ENCODE measurements at regions not wholly inside any gene's neighbourhood (a gene's known extent, or its start where the extent isn't known, plus 50 kb on each side); places are given as distances from the start of the nearest gene placed in this dataset.
"Not testable (repeated sequence)": the region's sequence is repeated elsewhere in the genome, so short reads cannot be mapped to it uniquely, and the experiment has no call there.

DNA sequence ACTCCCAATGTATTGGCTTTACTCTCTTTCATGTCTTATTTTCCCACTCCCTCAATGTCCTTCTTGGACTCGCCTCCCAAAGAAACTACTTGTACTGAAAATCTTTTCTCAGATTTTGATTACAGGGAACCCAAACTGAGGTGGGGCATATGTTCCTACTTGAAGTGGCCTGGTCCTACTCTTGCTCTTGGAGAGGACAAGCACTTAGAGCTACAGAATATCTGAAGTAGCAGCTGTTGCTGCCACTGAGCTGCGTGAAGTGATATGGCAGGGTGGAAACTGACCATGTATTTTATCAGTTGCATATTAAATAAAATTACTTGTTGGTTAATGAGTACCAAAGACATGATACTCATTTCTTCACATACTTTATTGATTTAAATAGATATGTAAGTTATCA is 129.5 kb downstream of the TSEN15 start:
- DNase-seq (ENCODE audit: low read depth in 2 of 3, low spot score in 1 of 3): no peak

DNA sequence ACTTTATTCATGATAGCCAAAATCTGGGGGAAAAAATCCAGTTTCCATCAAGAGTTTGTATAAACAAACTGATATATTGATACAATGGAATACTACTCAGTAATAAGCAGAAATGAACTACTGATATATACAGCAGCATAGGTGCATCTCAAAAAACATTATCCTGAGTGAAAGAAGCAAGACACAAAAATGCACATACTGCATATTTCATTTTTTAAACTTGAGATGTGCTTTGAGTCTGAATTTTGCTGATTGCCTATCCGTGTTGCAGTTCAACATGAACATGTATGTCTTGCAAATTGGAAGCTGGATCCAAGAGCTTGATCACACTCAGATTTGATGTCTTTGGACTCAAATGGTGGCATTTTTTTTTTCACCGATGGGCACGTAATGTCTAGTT is 132.4 kb downstream of the TSEN15 start:
- no peak for DNase-seq (ENCODE audit: low read depth in 2 of 3, low spot score in 1 of 3)

DNA sequence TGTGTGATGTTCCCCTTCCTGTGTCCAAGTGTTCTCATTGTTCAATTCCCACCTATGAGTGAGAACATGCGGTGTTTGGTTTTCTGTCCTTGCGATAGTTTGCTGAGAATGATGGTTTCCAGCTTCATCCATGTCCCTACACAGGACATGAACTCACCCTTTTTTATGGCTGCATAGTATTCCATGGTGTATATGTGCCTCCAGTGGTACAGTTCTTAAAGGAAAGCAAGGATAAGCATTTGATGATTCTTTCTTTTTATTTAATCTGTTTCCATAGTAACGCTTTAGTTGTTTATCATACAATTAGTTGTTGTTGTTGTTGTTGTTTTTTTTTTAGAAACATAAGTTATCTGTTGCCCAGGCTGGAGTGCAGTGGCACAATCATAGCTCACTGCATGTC is 133.1 kb downstream of the TSEN15 start:
- DNase-seq (ENCODE audit: low read depth in 2 of 3, low spot score in 1 of 3): not testable (repeated sequence)

DNA sequence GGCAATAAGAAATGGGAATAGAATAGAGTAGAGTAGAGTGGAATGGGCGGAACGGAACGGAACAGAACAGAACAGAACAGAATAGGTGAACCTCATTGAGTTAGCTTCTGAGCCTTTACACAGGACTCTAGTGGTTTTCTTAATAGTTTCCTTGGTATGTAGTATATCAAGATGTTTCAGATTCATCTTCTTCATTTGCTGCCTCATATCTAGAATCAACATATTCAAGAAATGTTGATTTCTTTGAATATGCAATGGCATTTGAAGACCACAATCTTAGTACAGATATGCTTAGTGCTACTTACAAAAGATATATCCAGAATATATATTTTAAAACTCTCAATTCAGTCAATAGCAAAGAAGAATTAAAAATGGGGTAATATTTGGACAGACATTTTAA is 133.8 kb downstream of the TSEN15 start:
- DNase-seq (ENCODE audit: low read depth in 2 of 3, low spot score in 1 of 3): no peak

DNA sequence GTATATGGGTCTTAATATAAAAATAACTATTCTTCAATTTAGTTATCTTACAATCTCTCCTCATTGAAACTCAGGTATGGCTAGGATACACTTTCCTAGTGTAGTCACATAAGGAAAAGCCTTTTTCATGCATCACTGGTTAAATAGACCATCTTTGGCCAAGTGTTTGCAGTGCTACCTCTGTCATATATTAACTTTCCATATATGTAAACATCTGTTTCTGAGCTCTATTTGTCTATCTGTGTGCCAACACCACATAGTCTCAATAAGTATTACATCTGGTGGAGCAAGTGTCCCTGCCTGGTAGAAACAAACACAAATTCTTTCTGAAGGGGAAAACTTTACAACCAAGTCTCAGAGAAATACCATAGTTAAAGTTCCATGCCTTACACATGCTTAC is 134.6 kb downstream of the TSEN15 start:
- DNase-seq (ENCODE audit: low read depth in 2 of 3, low spot score in 1 of 3): no peak

DNA sequence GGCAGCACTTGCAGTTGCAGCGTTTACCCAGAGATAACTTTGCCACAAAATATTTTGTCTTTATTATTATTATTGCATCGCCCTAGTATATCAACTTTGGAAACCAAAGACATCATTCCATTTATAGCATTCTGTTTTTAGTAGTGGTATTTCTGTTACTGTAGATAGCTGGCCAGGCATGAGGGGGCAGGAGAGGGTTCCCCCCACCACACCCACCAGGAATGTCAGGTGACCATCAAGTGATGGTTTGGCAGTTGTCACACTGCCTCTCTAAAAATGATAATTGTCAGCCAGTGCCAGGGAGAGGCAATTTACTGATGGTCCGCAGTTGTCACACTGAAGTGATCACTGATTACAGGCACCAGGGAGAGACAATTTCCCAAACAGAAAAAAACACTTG is 135.6 kb downstream of the TSEN15 start:
- no peak for DNase-seq (ENCODE audit: low read depth in 2 of 3, low spot score in 1 of 3)

DNA sequence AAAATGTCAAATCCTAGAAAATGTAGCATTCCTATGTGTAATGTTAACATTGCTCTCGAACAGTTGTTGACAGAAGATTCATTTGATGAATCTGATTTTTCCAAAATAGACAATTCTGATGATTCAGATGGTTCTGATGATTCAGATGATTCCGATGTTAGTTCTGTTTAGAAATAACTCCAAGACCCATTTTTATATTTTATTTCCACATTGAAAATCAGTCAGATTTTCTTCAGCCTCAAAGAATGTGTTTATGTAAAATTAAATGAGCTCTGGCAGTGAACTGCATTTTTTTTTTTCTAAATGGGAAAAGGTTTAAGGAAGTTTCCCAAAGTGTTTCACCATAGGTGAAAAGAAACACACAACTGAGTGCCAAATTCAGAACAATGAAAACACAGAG is 136.5 kb downstream of the TSEN15 start:
- DNase-seq (ENCODE audit: low read depth in 2 of 3, low spot score in 1 of 3): no peak

DNA sequence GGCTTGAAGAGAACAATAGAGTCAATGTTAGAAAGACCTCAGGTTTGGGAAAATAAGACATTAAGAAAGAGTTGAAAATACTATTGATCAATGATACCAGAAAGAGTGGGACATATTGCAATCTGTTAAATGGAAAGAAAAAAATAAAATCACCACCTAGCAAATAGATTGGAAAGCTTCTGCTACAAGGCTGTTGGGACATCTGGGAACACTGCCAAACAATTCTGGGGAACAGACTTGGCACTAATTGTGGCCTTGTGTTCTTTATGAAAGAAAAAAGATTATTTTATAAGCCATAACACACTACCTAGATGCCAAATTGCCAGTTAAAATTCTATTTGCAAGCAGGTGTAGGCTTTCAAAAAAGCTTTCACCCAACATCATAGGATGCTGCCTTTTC is 137.8 kb downstream of the TSEN15 start:
- DNase-seq (ENCODE audit: low read depth in 2 of 3, low spot score in 1 of 3): no peak

DNA sequence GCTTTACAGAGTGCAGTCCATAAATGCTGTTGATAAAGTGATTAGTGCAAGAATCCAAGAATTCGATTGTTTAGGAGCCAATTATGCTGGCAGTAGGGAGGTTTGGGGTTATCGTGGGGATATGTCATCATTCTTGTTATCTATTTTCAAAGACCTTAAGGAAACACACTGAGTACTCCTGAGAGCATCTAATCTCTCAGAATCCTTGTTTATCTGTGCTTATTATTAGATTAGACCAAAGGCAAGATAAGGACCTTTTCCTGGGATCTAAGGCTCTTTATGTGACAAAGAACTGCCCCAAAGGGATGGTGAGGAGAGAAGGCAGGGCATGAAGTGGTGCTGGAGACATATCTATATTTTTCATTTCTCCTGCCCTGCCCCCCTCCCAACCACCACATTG is 139.1 kb downstream of the TSEN15 start:
- DNase-seq (ENCODE audit: low read depth in 2 of 3, low spot score in 1 of 3): no peak

DNA sequence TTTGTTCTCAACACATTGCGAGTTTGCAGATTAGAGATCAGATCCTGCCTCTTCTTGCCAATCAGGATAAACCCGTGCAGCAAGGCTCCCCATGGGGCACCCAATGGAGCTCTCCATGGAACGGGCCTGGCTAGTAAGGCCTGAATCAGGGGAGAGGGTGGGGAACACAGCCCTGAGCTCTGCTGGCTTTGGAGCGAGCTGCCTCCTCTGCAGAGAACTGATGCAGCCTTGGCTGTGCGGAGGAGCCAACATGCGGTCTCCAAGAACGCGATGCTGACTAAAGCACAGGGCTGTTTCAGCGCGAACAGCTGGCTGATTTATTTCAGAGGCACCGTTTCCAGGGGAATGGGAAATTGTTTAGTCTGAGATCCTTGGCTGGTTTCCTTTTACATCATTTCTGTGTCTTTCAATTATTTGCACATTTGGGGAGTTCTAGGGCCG is 139.7 kb downstream of the TSEN15 start:
- no peak for DNase-seq (ENCODE audit: low read depth in 2 of 3, low spot score in 1 of 3)

DNA sequence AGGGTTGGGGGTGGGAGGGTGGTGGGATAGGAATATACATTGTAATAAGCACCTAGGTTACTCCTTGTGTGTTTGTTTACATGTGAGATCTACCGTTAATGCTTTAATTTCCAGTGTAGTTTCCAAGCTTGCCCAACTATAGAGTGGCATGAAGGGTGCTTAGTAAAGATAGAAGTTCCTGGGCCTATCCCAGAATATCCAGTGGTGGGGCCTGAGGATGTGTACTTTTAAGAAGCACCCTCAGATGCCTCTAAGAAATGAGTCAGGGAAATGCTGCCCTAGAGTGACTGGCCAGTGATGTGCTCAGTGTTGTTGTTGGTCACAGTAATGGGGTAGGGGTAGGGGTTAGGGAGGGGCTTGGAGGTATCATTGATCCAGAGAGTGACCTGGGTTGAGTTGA is 141.3 kb downstream of the TSEN15 start:
- DNase-seq (ENCODE audit: low read depth in 2 of 3, low spot score in 1 of 3): no peak

DNA sequence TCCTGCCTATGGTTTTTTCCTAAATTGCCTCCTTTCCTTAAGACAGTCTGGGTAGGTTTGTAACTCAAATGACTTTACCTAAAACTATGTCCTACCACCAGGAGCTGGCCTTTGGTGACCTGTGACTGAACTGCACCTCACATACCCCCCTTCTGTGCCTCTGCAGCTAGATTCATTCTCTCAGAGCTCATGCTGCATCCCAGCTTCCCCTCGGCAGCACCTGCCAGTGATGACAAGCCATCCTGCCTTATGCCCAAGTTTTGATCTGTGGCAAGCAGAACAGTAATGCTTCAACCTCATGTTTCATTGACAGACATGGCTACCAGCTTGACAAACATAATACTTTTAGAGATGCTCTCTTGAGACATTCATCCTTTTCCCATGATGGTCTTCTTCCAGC is 141.9 kb downstream of the TSEN15 start:
- no peak for DNase-seq (ENCODE audit: low read depth in 2 of 3, low spot score in 1 of 3)

DNA sequence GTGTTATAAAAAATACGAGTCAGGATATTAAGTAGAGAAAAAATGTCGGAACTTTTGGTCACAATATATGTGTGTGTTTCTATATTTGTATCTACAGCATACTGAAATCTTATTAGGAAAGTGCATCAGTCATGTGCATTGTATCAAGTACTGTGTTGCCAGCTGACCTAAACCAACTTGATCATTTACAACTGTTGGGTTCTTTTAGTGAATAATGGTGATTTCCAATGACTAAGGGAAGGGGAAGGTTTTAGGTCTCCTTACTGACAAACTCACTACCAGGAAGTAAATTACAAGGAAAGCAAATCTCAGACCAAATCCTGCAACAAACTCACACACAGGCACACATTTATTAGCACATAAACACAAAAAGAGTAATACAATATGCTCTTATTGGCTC is 142.7 kb downstream of the TSEN15 start:
- no peak for DNase-seq (ENCODE audit: low read depth in 2 of 3, low spot score in 1 of 3)

DNA sequence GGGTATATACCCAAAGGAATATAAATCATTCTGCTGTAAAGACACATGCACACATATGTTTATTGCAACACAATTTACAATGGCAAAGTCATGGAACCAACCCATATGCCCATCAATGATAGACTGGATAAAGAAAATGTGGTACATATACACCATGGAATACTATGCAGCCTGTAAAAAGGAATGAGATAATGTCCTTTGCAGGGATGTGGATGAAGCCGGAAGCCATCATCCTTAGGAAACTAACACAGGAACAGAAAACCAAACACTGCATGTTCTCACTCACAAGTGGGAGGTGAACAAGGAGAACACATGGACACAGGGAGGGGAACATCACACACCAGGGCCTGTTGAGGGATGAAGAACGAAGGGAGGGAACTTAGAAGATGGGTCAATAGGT is 144.2 kb downstream of the TSEN15 start:
- not testable (repeated sequence) for DNase-seq (ENCODE audit: low read depth in 2 of 3, low spot score in 1 of 3)

DNA sequence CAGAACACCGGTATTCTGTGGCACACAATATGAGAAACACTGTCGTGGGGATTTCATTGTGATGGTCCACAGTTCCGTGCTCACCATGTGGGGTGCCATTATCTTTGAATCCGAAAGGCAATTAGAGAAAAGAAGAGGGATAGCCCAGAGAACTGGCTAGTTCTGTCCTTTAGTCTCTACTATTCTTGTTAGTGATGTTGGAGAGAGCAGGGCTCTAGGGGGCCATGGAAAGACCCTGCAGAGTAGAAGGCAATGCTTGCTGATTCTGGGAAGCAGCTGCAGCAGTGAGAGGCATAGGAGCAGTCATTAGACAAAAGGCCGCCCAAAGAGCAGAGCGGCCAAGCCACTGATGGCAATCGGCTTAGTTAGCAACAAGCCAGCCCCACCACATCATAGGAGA is 146.3 kb downstream of the TSEN15 start:
- DNase-seq (ENCODE audit: low read depth in 2 of 3, low spot score in 1 of 3): no peak

DNA sequence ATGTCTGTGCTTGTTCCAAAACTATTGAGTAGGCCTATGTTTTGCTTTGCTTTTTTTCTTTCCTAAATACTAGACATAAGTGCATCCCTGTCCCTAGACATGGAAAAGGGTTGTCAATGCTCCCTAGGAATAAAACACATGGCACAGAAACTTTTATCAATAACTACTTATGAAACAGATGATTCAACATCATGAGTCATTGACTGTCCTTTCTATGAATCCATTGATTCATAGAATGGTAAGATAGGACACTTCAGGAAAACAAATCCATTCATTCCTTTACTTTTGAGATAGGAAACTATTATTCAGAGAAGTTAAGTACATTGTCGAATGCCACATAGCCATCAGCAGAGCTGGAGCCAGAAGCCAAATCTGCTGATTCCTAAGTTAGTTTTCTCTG is 147.5 kb downstream of the TSEN15 start:
- no peak for DNase-seq (ENCODE audit: low read depth in 2 of 3, low spot score in 1 of 3)

DNA sequence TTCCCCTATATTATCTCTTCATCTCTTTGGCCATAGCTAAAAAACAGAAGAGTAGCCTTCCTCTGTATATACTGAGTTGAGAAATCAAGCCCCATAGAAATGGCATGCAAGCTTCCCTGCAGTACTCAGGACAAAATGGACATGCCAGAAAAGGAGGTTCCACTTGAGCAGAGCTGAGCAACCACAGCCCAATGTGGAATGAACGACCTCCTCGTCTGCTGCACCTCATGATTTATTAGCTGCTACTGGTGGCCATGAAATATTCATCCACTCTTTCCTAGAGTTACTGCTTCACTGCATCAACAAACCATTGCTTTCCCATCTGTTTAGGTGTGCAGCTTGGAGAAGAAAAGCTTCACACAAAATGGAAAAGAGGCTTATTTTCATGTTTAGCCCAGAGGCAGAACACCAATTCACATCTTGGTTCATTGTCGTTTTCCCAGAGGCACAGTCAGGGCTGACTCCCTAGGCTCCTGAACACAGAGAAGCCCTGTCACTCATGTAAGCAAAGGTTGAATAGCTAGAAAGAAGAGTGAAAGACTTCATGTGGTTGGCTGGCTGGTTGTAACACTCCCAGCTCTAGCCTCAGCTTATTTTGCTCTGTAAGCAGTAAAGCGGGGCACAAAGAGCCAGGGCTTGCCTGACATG is 148.0 kb downstream of the TSEN15 start:
- DNase-seq (ENCODE audit: low read depth in 2 of 3, low spot score in 1 of 3): no peak

DNA sequence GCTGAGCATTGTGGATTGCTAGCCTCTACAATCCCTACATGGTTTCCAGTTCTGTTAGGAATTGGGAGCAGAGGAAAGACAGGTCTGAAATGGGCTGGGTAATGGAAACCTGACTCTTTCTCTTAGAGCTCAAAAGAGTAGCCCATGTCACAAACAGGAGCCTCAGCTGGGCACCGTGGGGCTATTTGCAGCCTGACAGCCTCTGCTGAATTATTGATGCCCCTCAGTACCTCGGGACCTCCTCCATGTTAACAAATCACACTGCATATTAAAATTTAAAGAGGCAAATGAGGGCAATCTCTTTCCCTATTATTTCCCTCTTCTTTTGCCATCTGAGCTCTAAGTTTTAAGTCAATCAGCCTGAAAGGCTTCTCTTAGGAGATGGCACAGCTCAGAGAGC is 157.1 kb downstream of the TSEN15 start:
- DNase-seq (ENCODE audit: low read depth in 2 of 3, low spot score in 1 of 3): no peak

DNA sequence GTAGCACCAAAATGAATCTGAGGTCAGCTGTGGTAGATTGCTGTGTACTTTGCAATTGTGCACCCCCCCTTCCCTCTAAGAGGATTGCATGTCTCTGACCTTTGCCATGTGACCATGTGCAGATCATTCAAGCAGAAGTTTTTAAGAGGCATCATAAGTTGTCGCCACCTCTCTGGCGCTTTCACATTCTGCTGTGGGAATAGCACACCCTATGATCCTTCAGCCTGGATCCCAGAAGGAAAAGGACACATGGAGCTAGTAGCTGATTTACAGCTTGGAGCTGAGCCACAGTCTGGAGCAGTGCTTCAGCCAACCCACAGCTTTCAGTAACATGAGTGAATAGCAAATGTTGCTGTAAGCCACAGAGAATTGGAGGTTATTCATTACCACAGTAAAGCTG is 158.5 kb downstream of the TSEN15 start:
- no peak for DNase-seq (ENCODE audit: low read depth in 2 of 3, low spot score in 1 of 3)

DNA sequence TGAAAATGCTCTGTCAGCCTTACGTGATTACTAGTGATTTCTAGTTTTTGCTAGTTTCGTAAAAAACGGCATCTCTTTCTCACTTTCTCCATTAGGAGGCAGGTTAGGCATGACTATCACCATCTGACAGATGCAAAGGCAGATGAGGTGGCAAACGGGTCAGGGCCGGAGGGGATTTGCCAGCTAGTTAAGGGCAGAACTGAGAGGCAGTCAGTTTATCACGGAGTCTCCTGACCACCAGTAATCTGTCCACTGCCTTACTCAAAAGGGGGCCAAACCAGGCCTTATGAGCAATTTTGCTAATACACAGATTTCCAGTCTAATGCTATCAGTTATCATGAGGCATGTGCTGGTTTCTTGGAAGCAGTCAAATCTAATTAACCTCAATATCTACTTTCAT is 159.3 kb downstream of the TSEN15 start:
- DNase-seq (ENCODE audit: low read depth in 2 of 3, low spot score in 1 of 3): no peak

DNA sequence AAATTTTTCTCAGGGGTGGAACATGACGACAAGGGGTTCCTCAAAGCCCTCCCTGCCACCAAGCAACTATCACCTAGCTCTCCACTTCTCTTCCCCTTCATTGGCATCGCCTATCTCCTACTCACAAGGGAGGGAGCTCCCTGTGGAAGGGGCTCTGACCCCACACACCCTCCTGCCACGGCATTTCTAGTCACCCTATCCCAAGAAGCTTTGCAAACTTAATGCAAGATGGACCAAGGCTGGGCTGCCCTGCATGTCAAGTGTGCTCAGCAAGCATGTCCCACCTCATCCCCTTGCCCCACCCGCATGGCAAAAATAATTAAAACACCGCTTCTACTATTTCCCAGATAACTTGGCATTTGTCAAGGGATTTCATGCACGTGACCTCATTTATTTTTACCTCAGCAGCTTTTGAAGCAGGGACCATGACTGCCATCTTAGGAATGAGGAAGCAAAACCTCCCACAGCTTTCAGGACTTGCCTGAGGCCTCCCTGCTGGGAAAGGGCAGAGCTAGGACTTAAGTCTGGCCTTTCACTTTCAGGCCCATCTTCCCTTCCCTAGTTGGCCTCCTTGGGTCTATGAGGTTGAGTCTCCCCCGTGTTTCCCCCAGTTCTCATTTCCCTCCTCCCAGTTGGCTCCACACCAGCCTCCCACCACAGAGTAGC is 161.3 kb downstream of the TSEN15 start:
- no peak for DNase-seq (ENCODE audit: low read depth in 2 of 3, low spot score in 1 of 3)

DNA sequence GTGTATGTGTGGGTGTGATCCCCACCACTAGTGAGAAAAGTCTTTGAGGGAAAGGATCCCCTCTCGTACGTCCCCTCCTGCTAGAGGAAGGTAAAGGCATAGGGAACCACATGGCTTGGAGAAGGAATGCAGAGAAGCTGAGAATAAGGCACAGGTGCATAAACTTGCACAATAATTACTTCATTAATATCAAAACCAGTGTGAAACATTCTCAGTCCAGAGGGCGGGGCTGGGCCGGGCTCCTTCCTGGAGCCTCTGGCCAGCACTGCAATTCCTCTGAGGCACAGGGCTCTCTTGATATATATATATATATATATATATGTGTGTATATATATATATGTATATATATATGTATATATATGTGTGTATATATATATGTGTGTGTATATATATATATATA is 162.6 kb downstream of the TSEN15 start:
- no peak for DNase-seq (ENCODE audit: low read depth in 2 of 3, low spot score in 1 of 3)

DNA sequence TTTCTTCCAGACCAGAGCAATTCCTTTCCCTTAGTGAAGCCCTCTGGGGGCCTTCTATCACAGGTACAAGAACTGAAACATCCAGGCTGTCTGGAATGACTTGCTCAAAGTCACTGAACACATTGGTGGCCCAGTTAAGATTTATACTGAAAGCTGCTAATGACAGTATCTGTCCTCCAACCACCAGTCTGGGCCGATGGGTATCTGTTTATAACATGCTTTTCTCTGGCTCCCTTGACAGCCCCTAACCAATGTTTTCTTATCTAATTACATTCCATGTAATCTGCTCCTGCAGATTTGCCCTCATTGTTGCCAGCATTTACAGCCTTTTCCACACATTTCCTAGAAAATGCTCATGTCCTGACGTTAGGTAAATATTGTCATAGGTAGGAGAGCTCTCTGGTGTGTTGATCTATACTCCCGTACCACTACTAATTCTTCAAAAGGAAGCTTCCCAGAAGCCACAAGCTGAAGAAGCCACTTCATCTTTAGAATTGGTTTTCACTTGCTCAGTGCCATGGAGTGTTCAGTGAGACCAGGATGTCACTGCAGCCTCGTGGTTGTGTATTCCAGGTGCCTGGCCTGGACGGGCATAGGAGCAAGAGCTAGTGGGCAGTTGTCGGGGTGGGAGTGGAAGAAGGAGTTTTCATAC is 163.9 kb downstream of the TSEN15 start:
- no peak for DNase-seq (ENCODE audit: low read depth in 2 of 3, low spot score in 1 of 3)
